GM12872 (cell line): ENCODE measurements at regions not wholly inside any gene's neighbourhood (a gene's known extent, or its start where the extent isn't known, plus 50 kb on each side); places are given as distances from the start of the nearest gene placed in this dataset.

ENCODE experiments used
- TF ChIP-seq, protein P1 (sequence below): IDR thresholded peaks from 3 replicates; pipeline ENCODE4 v1.5.1; 2011; ENCODE audit warnings: low read depth, mild to moderate bottlenecking, low read length, moderate library complexity; ENCODE audit not compliant: insufficient read depth

DNA sequence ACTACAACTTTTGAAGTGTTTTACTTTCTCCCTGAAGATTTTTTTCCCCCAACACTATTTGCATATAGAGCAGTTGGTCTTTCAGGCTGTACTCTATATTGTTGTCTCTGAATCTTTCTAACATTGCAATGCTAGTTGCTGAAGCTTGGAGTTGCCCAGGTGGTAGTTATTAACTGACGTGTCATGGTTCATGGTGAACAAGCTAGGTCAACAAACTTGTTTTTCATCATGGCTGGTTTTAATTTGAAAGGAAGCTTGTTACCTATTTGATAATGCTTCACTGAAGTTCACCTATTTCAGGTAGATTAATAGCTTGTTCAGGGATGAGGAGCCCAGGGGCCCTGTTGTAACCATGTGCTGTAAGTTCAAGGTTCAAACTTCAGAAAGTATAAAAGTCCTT, 158.8 kb upstream of the ZEB2 start:
- TF ChIP-seq, protein P1, sequence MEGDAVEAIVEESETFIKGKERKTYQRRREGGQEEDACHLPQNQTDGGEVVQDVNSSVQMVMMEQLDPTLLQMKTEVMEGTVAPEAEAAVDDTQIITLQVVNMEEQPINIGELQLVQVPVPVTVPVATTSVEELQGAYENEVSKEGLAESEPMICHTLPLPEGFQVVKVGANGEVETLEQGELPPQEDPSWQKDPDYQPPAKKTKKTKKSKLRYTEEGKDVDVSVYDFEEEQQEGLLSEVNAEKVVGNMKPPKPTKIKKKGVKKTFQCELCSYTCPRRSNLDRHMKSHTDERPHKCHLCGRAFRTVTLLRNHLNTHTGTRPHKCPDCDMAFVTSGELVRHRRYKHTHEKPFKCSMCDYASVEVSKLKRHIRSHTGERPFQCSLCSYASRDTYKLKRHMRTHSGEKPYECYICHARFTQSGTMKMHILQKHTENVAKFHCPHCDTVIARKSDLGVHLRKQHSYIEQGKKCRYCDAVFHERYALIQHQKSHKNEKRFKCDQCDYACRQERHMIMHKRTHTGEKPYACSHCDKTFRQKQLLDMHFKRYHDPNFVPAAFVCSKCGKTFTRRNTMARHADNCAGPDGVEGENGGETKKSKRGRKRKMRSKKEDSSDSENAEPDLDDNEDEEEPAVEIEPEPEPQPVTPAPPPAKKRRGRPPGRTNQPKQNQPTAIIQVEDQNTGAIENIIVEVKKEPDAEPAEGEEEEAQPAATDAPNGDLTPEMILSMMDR = no peak

DNA sequence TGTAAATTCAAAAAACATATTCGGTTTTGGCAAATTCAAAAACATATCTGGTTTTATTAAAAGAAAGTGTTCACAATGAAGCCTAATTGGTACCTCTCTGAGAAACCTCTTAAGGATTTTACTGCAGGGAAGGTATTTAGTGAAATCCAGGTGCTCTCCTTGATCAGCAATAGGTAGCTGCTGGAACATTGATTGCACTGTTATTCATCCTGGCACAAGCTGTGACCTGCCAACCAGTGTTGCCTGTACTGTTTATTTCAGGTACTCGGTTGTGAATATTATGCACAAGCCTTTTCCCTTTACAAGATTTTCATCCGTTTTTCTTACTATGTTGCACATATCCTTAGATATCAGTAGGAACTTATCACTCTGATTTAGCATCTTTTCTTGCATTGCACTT, 155.8 kb upstream of the ZEB2 start:
- TF ChIP-seq, protein P1 = no peak

DNA sequence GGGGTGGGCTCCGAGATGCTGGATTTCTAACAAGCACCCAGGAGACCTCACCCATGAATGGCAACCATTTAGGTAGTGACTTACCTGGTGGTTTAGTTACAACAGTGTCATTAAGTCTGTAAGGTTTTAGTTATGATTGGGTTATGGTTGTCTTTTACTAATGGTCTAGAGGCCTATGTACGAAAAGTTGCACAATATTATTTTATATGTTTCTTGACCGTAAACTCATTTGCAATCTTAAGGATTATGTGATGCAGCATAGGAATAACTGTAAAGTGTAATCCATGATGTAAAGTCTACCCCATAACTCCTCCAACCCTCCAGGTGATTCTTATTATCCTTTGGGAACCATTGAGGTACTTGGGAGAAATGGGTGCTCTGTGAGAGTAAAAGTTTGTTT, 155.4 kb upstream of the ZEB2 start:
- TF ChIP-seq, protein P1 = no peak

DNA sequence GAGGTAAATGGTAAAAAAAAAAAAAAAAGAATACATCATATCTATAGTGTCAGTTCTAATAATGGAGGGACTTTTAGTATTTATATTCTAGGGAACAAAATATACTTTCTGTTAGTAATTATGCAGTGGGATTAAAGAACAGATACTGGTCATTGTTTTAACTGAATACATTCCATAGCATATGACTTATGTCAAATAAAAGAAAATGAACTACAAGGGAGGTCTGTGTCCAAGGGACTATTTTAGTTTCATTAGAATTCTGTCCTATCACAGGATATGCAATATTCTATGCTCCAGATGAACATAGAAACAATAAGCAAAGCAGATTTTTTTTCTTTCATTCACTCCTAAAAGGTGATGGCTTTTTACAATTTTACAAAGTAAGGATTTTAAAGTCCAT, 154.2 kb upstream of the ZEB2 start:
- TF ChIP-seq, protein P1 = no peak

DNA sequence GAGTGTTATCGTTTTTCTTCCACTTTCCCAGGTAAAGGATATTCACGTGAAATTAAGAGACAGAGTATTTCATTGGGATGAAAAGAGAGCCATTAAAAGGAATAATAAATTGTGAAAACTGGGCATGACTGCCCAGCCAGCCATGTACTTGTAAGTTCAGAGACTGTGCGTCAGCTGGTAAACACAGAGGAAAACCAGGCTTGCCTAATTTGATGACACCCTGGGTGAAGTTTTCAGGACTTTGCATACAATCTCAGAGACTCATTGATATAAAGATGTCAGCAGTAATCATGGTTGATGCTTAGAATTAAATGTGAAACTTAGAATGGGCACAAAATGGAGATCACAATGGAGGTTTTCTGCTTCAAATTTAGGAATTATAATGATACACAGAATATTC, 153.5 kb upstream of the ZEB2 start:
- TF ChIP-seq, protein P1 = no peak

DNA sequence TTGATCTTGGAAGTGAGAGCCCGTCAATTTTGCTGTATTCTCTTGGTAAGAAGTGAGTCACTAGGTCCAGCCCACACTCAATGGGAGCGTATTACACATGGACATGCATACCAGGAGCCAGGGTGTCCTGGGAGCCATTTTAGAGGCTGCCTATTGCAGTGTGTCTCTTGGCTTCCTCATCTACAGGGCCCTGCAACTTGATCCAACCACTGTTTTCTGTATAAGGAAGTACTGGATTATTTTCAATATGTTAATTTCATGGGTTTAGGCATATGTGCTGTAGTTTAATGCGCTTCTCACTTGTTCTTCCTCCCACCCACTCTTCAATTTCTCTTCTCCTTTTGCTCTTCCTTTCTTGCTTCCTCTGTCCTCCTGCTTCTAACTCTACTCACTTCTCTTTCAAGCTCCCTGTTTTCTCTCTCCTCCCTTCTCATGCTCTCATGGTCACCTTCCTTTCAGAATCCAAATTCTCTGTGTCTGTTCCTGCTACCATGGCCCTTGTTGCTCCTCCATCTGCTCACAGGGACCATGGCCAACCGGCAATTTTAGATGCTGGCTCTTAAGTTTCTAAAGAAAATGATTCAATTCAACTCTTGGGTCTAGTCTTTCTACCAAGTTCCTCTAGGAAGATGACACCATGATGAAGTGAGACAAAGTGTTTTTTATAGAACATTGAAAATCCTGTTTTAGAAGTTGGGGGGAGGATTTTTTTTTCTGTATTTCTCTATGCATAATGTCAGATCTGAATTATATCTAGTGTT, 152.0 kb upstream of the ZEB2 start:
- TF ChIP-seq, protein P1 = no peak

DNA sequence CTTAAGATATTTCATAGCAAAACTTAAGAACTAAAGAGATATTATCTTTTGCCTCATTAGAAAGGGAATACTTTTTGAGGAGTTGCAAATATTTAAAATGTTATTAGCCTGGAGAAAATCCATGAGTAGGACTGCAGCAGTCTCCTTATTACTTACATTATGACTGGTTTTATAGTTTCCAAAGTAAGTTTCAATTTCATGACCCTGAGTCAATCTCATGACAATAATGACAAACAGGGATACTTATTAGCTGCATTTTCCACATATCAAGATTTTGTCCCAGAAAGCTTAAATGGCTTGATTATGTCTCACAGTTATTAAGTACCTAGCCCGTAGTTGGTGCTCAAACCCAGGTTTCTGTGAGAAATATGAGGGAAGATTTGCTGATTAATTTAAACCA, 150.8 kb upstream of the ZEB2 start:
- TF ChIP-seq, protein P1 = no peak
